ENCODE measurements at regions not wholly inside any gene's neighbourhood (a gene's known extent, or its start where the extent isn't known, plus 50 kb on each side); places are given as distances from the start of the nearest gene placed in this dataset.

GRCh38 chr6:139851206-139851605 lies 476.8 kb upstream of the CITED2 start:
- intact Hi-C loops (cut with micrococcal nuclease), result no loop called here
- Mint-ChIP-seq H3K4me1 (ENCODE audit: insufficient read depth, unreplicated experiment) (peaks cover 5% of the 10 kb centered on the region), H3K27ac (ENCODE audit: low read depth, unreplicated experiment) (no peak overlapping the region), H3K36me3 (ENCODE audit: insufficient read depth, unreplicated experiment) (no peaks in the 10 kb centered on the region), H3K4me3 (ENCODE audit: unreplicated experiment) (no peak overlapping the region), H3K27me3 (ENCODE audit: insufficient read depth, unreplicated experiment) (no peaks in the 10 kb centered on the region), H3K9me3 (ENCODE audit: unreplicated experiment) (peaks cover 14% of the 10 kb centered on the region)
- TF ChIP-seq CTCF (IDR thresholded peaks at IDR 0.05; ENCODE audit: unreplicated experiment), result no peak
- no peak for DNase-seq (ENCODE audit: unreplicated experiment)
- CTCF ChIA-PET, result interaction anchor here (0.9 to 1.5 kb wide), 2 partner anchors 27 to 87 kb away, joined by 3 read pairs; no protein-coding TSS in a partner anchor
- BruUV-seq (replicated peaks), result no TSS peak
- POLR2A ChIA-PET, result interaction anchor here (0.5 to 1.1 kb wide), 4 partner anchors 9 to 275 kb away, joined by 3 to 4 read pairs (median 4); no protein-coding TSS in a partner anchor

- no peaks in the 10 kb centered on the region for H3K27me3 Mint-ChIP-seq (ENCODE audit: insufficient read depth, unreplicated experiment)
- no peak for TF ChIP-seq CTCF (IDR thresholded peaks at IDR 0.05; ENCODE audit: unreplicated experiment)
- ChIA-PET CTCF (no interaction called here), POLR2A (interaction anchor here (0.7 kb wide), 1 partner anchor 274 kb away, joined by 3 read pairs; no protein-coding TSS in a partner anchor)
- no TSS peak for BruUV-seq (replicated peaks)
- peaks cover 14% of the 10 kb centered on the region for H3K9me3 Mint-ChIP-seq (ENCODE audit: unreplicated experiment)
- peaks cover 5% of the 10 kb centered on the region for H3K4me1 Mint-ChIP-seq (ENCODE audit: insufficient read depth, unreplicated experiment)
- intact Hi-C loops (cut with micrococcal nuclease), result no loop called here
- no peak overlapping the region for H3K27ac Mint-ChIP-seq (ENCODE audit: low read depth, unreplicated experiment)
- no peak overlapping the region for H3K4me3 Mint-ChIP-seq (ENCODE audit: unreplicated experiment)
- no peaks in the 10 kb centered on the region for H3K36me3 Mint-ChIP-seq (ENCODE audit: insufficient read depth, unreplicated experiment)
- DNase-seq (ENCODE audit: unreplicated experiment), result no peak
Observed at GRCh38 chr6:139850512-139850911, 476.1 kb upstream of the CITED2 start.

DNA sequence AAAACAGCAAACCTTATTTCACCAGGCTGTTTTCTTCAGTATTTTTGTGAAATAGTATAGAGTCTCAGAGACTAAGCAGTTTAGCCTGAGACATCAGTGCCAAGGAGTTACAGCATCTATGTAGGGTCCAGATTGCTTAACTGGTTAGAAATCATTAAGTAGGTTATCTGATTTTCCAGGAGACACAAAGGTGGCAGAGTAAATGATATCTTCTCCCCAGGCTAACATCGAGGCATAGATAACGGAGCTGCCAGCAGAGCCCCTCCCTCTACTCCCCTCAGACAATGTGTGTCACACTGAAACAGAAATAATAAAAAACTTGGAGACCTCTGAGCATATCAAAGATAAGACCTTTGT lies 473.0 kb upstream of the CITED2 start:
- no peak overlapping the region for H3K27ac Mint-ChIP-seq (ENCODE audit: low read depth, unreplicated experiment)
- TF ChIP-seq CTCF (IDR thresholded peaks at IDR 0.05; ENCODE audit: unreplicated experiment), result no peak
- no peaks in the 10 kb centered on the region for H3K36me3 Mint-ChIP-seq (ENCODE audit: insufficient read depth, unreplicated experiment)
- H3K27me3 Mint-ChIP-seq (ENCODE audit: insufficient read depth, unreplicated experiment), result no peaks in the 10 kb centered on the region
- ChIA-PET CTCF (no interaction called here), POLR2A (no interaction called here)
- peaks cover 5% of the 10 kb centered on the region for H3K4me1 Mint-ChIP-seq (ENCODE audit: insufficient read depth, unreplicated experiment)
- no peak for DNase-seq (ENCODE audit: unreplicated experiment)
- BruUV-seq (replicated peaks), result no TSS peak
- H3K4me3 Mint-ChIP-seq (ENCODE audit: unreplicated experiment), result no peak overlapping the region
- H3K9me3 Mint-ChIP-seq (ENCODE audit: unreplicated experiment), result peaks cover 14% of the 10 kb centered on the region
- intact Hi-C loops (cut with micrococcal nuclease), result no loop called here

GRCh38 chr6:139846538-139847456 lies 472.3 kb upstream of the CITED2 start:
- no peak overlapping the region for H3K27ac Mint-ChIP-seq (ENCODE audit: low read depth, unreplicated experiment)
- intact Hi-C loops (cut with micrococcal nuclease), result no loop called here
- H3K36me3 Mint-ChIP-seq (ENCODE audit: insufficient read depth, unreplicated experiment), result no peaks in the 10 kb centered on the region
- no peak for TF ChIP-seq CTCF (IDR thresholded peaks at IDR 0.05; ENCODE audit: unreplicated experiment)
- POLR2A ChIA-PET, result interaction anchor here (0.8 kb wide), 1 partner anchor 467 kb away, joined by 3 read pairs; no protein-coding TSS in a partner anchor
- no TSS peak for BruUV-seq (replicated peaks)
- H3K4me3 Mint-ChIP-seq (ENCODE audit: unreplicated experiment), result no peak overlapping the region
- H3K27me3 Mint-ChIP-seq (ENCODE audit: insufficient read depth, unreplicated experiment), result no peaks in the 10 kb centered on the region
- CTCF ChIA-PET, result no interaction called here
- no peak for DNase-seq (ENCODE audit: unreplicated experiment)
- peaks cover 14% of the 10 kb centered on the region for H3K9me3 Mint-ChIP-seq (ENCODE audit: unreplicated experiment)
- peaks cover 5% of the 10 kb centered on the region for H3K4me1 Mint-ChIP-seq (ENCODE audit: insufficient read depth, unreplicated experiment)

Measured in MCF 10A (cell line).